ENCODE measurements at regions not wholly inside any gene's neighbourhood (a gene's known extent, or its start where the extent isn't known, plus 50 kb on each side); places are given as distances from the start of the nearest gene placed in this dataset.

DNA sequence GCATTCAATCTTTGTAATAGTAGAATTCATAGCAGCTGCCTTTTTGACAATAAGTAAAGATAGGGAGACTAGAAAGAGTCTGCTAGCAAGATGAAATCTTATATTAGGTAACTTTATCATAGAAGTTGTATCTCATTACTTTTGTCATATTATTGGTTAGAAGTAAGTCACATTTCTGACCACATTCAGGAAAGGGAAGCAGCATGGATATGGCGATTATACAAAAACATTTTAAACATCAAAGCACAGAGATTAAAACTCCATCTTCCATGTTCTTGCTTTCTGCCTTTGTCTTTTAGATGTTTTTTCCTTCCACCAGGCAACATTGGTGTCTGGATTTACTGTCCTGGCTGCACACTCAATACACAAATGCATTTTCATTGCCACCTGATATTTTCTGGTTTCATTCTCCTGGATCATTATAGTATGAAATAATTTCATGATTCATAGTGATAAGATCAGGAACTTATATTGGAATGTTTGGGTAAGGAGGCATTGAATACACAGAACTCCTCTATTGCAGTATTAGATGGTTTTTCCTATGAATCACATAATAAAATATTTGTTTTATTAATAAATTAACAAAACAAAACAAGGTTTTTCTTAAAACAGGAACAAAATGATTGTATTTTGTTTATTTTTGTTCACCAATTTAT is 1460.3 kb upstream of the CADM2 start:
- TF ChIP-seq CTCF (IDR thresholded peaks at IDR 0.05; ENCODE audit: insufficient read depth, low read depth, low read length): no peak
- no peak for TF ChIP-seq EZH2 (IDR thresholded peaks at IDR 0.05; ENCODE audit: insufficient read depth, low read length)
